Kidney epithelial cell (primary cell): ENCODE measurements at regions not wholly inside any gene's neighbourhood (a gene's known extent, or its start where the extent isn't known, plus 50 kb on each side); places are given as distances from the start of the nearest gene placed in this dataset.

Source experiments
- DNase-seq: peaks from one replicate; pipeline ENCODE4 v3.0.0-alpha.2; 2010; ENCODE audit warnings: low read depth
- H3K27me3 ChIP-seq: 2 replicates; pipeline ENCODE4 v1.6.0; 2011; ENCODE audit warnings: low read length; ENCODE audit not compliant: control insufficient read depth, insufficient read depth
- H3K36me3 ChIP-seq: 2 replicates; pipeline ENCODE4 v1.5.1; 2011; ENCODE audit warnings: low read length; ENCODE audit not compliant: control insufficient read depth, insufficient read depth
- H3K4me3 ChIP-seq: 2 replicates; pipeline ENCODE4 v1.5.1; 2011; ENCODE audit warnings: low read depth, mild to moderate bottlenecking, control low read depth, low read length
- CTCF ChIP-seq: IDR thresholded peaks from 2 replicates; pipeline ENCODE4 v1.5.1; 2011; ENCODE audit warnings: mild to moderate bottlenecking, moderate library complexity, low read length, control low read depth, inconsistent platforms; ENCODE audit not compliant: insufficient read depth, poor library complexity, severe bottlenecking

GRCh38 chr13:54989418-54989817, 1960.8 kb downstream of the OLFM4 start:
- no peaks in the 10 kb centered on the region for H3K36me3 ChIP-seq
- no peaks in the 10 kb centered on the region for H3K27me3 ChIP-seq
- no peak for DNase-seq
- H3K4me3 ChIP-seq, result no peak overlapping the region
- no peak for TF ChIP-seq CTCF

- no peak for DNase-seq
- TF ChIP-seq CTCF, result no peak
- H3K27me3 ChIP-seq, result no peaks in the 10 kb centered on the region
- H3K4me3 ChIP-seq, result no peak overlapping the region
- H3K36me3 ChIP-seq, result no peaks in the 10 kb centered on the region
Measured at GRCh38 chr13:54999399-54999907, 1970.8 kb downstream of the OLFM4 start.

- no peaks in the 10 kb centered on the region for H3K27me3 ChIP-seq
- no peak for TF ChIP-seq CTCF
- no peak for DNase-seq
Measured at GRCh38 chr13:55000043-55000442, 1971.4 kb downstream of the OLFM4 start.

GRCh38 chr13:55000844-55001243, 1972.2 kb downstream of the OLFM4 start:
- H3K36me3 ChIP-seq, result no peaks in the 10 kb centered on the region

More at GRCh38 chr13:55000043-55000442, 1971.4 kb downstream of the OLFM4 start:
- Histone ChIP-seq H3K4me3 (no peak overlapping the region), H3K36me3 (no peaks in the 10 kb centered on the region)

GRCh38 chr13:55001881-55002280, 1973.3 kb downstream of the OLFM4 start:
- Histone ChIP-seq H3K4me3 (no peak overlapping the region), H3K36me3 (no peaks in the 10 kb centered on the region), H3K27me3 (no peaks in the 10 kb centered on the region)
- DNase-seq, result no peak
- no peak for TF ChIP-seq CTCF

More at GRCh38 chr13:55000844-55001243, 1972.2 kb downstream of the OLFM4 start:
- no peaks in the 10 kb centered on the region for H3K27me3 ChIP-seq
- H3K4me3 ChIP-seq, result no peak overlapping the region
- TF ChIP-seq CTCF, result no peak
- no peak for DNase-seq

GRCh38 chr13:55007681-55008080, 1979.1 kb downstream of the OLFM4 start:
- DNase-seq, result no peak
- H3K36me3 ChIP-seq, result no peaks in the 10 kb centered on the region
- no peaks in the 10 kb centered on the region for H3K27me3 ChIP-seq
- H3K4me3 ChIP-seq, result no peak overlapping the region
- no peak for TF ChIP-seq CTCF
